HCT116 (cell line): ENCODE measurements at regions not wholly inside any gene's neighbourhood (a gene's known extent, or its start where the extent isn't known, plus 50 kb on each side); places are given as distances from the start of the nearest gene placed in this dataset.

Source experiments
- ATAC-seq: fragments of 200-7000 bp; cut with Tn5 transposase; 2 replicates; pipeline ENCODE4 v1.9.1; 2020; ENCODE audit warnings: mild to moderate bottlenecking, moderate library complexity
- BruUV-seq: library from RNA; stranded (reverse); fragments of 400-500 nt; replicated peaks from 2 replicates; lab custom pipeline; 2021; lab: Mats Ljungman, UMichigan
- CTCF ChIA-PET: fragments of 300-600 bp; sonication (Branson Sonifier 250); formaldehyde crosslinking; loops from one replicate; lab custom pipeline; 2021; ENCODE audit warnings: antibody characterized with exemption; lab: Charles Lee
- POLR2A ChIA-PET: fragments of 300-600, 350-600 bp; sonication (Branson Sonifier 250); formaldehyde crosslinking; loops from one replicate; lab custom pipeline; 2021; ENCODE audit warnings: antibody characterized with exemption; lab: Charles Lee
- RAD21 ChIA-PET, 2 experiments: fragments of 300-600 bp; sonication (Branson Sonifier 250); formaldehyde crosslinking; loops; one replicate each; lab custom pipeline; 2023; ENCODE audit warnings: low total read pairs in 2 of 2; ENCODE audit not compliant: uncharacterized antibody in 2 of 2, unreplicated experiment in 2 of 2, low non-redundant PET in 1 of 2; lab: Charles Lee
- DNase-seq: peaks from one replicate; pipeline ENCODE4 v3.0.0-alpha.2; 2010; ENCODE audit warnings: low read depth, low spot score
- H2AFZ ChIP-seq: fragments of 200-600 bp; shearing (Covaris generic), sonication (generic); 2 replicates; pipeline ENCODE4 v1.6.1; 2017; ENCODE audit warnings: low read depth, mixed run types, mixed read lengths, antibody characterized with exemption, low read length; ENCODE audit not compliant: poor library complexity, severe bottlenecking
- H3K27ac ChIP-seq: 2 replicates; pipeline ENCODE4 v1.5.1; 2012; ENCODE audit warnings: low read depth, low read length
- H3K27me3 ChIP-seq: fragments of 200-600 bp; sonication (generic); 2 replicates; pipeline ENCODE4 v1.6.1; 2016; ENCODE audit warnings: mixed run types, low read length, mixed read lengths; ENCODE audit not compliant: insufficient read depth
- H3K36me3 ChIP-seq, 2 experiments: fragments of 200-500 bp in 1 of 2; fragments of 200-600 bp in 1 of 2; sonication (Bioruptor generic) in 1 of 2; sonication (generic) in 1 of 2; 2 replicates each; pipeline versions ENCODE4 v1.5.1 to v1.6.1; 2014 to 2016; ENCODE audit warnings: low read length in 2 of 2, inconsistent platforms in 1 of 2, mixed read lengths in 1 of 2, mixed run types in 1 of 2; ENCODE audit not compliant: insufficient read depth in 2 of 2, control insufficient read depth in 1 of 2
- H3K4me1 ChIP-seq, 2 experiments: fragments of 200-600 bp in 1 of 2; sonication (generic) in 1 of 2; 2 replicates each; pipeline versions ENCODE4 v1.5.1 to v1.6.1; 2012 to 2017; ENCODE audit warnings: low read length in 2 of 2, inconsistent platforms in 1 of 2, mild to moderate bottlenecking in 1 of 2, mixed read lengths in 1 of 2, mixed run types in 1 of 2, moderate library complexity in 1 of 2; ENCODE audit not compliant: insufficient read depth in 2 of 2, control insufficient read depth in 1 of 2
- H3K4me2 ChIP-seq: fragments of 200-600 bp; sonication (generic); 2 replicates; pipeline ENCODE4 v1.6.1; 2017; ENCODE audit warnings: mixed run types, low read length, mixed read lengths
- H3K4me3 ChIP-seq, 2 experiments: fragments of 200-600 bp in 1 of 2; sonication (generic) in 1 of 2; replicated peaks in 1 of 2; 2 replicates each; pipeline ENCODE4 v1.5.1; 2011 to 2016; ENCODE audit warnings: low read length in 2 of 2, control low read depth in 1 of 2, low read depth in 1 of 2, mild to moderate bottlenecking in 1 of 2, mixed read lengths in 1 of 2, mixed run types in 1 of 2
- H3K79me2 ChIP-seq: fragments of 200-600 bp; sonication (generic); 2 replicates; pipeline ENCODE4 v1.6.1; 2017; ENCODE audit warnings: mild to moderate bottlenecking, mixed run types, low read length, moderate library complexity, mixed read lengths; ENCODE audit not compliant: insufficient read depth
- H3K9ac ChIP-seq: fragments of 200-600 bp; sonication (generic); 2 replicates; pipeline ENCODE4 v1.6.1; 2016; ENCODE audit warnings: low read length, mixed read lengths
- H3K9me2 ChIP-seq: fragments of 200-600 bp; sonication (generic), shearing (Covaris generic); 2 replicates; pipeline ENCODE4 v1.6.1; 2017; ENCODE audit warnings: mixed run types, mild to moderate bottlenecking, moderate library complexity; ENCODE audit not compliant: insufficient read depth
- H3K9me3 ChIP-seq, 2 experiments: fragments of 200-500 bp in 1 of 2; fragments of 200-600 bp in 1 of 2; sonication (Bioruptor generic) in 1 of 2; sonication (generic) in 1 of 2; 2 replicates each; pipeline ENCODE4 v1.6.1; 2014 to 2017; ENCODE audit warnings: low read length in 2 of 2, mixed read lengths in 2 of 2, inconsistent platforms in 1 of 2, low read depth in 1 of 2, mild to moderate bottlenecking in 1 of 2, mixed run types in 1 of 2, moderate library complexity in 1 of 2; ENCODE audit not compliant: control insufficient read depth in 1 of 2, insufficient read depth in 1 of 2
- H4K20me1 ChIP-seq: fragments of 200-600 bp; sonication (generic), shearing (Covaris generic); 2 replicates; pipeline ENCODE4 v1.6.1; 2017; ENCODE audit warnings: mixed run types, mild to moderate bottlenecking, moderate library complexity; ENCODE audit not compliant: insufficient read depth
- CBX3 ChIP-seq: IDR thresholded peaks from 2 replicates; pipeline ENCODE4 v1.6.1; 2012; ENCODE audit warnings: low read depth
- CEBPB ChIP-seq: IDR thresholded peaks from 2 replicates; pipeline ENCODE4 v1.6.1; 2012; ENCODE audit warnings: low read depth
- ELF1 ChIP-seq: IDR thresholded peaks from 2 replicates; pipeline ENCODE4 v1.6.1; 2012; ENCODE audit warnings: low read depth, borderline replicate concordance
- EZH2 ChIP-seq: fragments of 200-600 bp; sonication (generic); IDR thresholded peaks from 2 replicates; pipeline ENCODE4 v1.6.1; 2017; ENCODE audit warnings: antibody characterized with exemption, mixed run types
- FOSL1 ChIP-seq: IDR thresholded peaks from 2 replicates; pipeline ENCODE4 v1.6.1; 2012; ENCODE audit warnings: low read depth
- JUND ChIP-seq: IDR thresholded peaks from 2 replicates; pipeline ENCODE4 v1.6.1; 2012
- POLR2A ChIP-seq: IDR thresholded peaks from 2 replicates; pipeline ENCODE4 v1.7.0; 2011; ENCODE audit warnings: borderline replicate concordance; ENCODE audit not compliant: insufficient read depth, insufficient read length; ENCODE audit errors: extremely low read depth
- POLR2AphosphoS5 ChIP-seq: IDR thresholded peaks from 2 replicates; pipeline ENCODE4 v1.6.1; 2011; ENCODE audit warnings: mild to moderate bottlenecking, low read depth, low read length, moderate library complexity
- RAD21 ChIP-seq: IDR thresholded peaks from 2 replicates; pipeline ENCODE4 v1.6.1; 2012; ENCODE audit warnings: low read depth, mild to moderate bottlenecking
- SIN3A ChIP-seq: IDR thresholded peaks from 2 replicates; pipeline ENCODE4 v1.6.1; 2012; ENCODE audit warnings: low read depth
- SRF ChIP-seq: IDR thresholded peaks from 2 replicates; pipeline ENCODE4 v1.6.1; 2012; ENCODE audit warnings: low read depth
- TCF7L2 ChIP-seq: IDR thresholded peaks from 2 replicates; pipeline ENCODE4 v1.7.0; 2011; ENCODE audit warnings: borderline replicate concordance, inconsistent platforms; ENCODE audit not compliant: insufficient read depth, insufficient read length; ENCODE audit errors: extremely low read depth
- YY1 ChIP-seq: IDR thresholded peaks from 2 replicates; pipeline ENCODE4 v1.6.1; 2011; ENCODE audit warnings: low read length, low read depth, moderate library complexity, mild to moderate bottlenecking; ENCODE audit not compliant: insufficient replicate concordance; ENCODE audit errors: extremely low read depth
- ZFX ChIP-seq: fragments of 450-650 bp; IDR thresholded peaks from 2 replicates; pipeline ENCODE4 v1.6.1; 2017
- intact Hi-C: fragments of 100-400 bp; cut with micrococcal nuclease; formaldehyde crosslinking; loops from 2 replicates; pipeline ENCODE4 v1.10.0; 2022
- TF ChIP-seq, protein P1 (sequence below), 3 experiments: fragments of 200-600 bp in 1 of 3; sonication (generic) in 1 of 3; IDR thresholded peaks in 2 of 3; conservative IDR thresholded peaks in 1 of 3; 2 replicates each; pipeline ENCODE4 v1.5.1; 2012 to 2017; ENCODE audit warnings: low read depth in 2 of 3, low read length in 2 of 3, antibody characterized with exemption in 1 of 3, borderline replicate concordance in 1 of 3, control low read depth in 1 of 3, mild to moderate bottlenecking in 1 of 3, mixed read lengths in 1 of 3, mixed run types in 1 of 3, moderate library complexity in 1 of 3; ENCODE audit not compliant: insufficient read depth in 1 of 3
- TF ChIP-seq, protein P2 (sequence below): IDR thresholded peaks from 2 replicates; pipeline ENCODE4 v1.6.1; 2011; ENCODE audit warnings: mild to moderate bottlenecking, low read length, moderate library complexity; ENCODE audit not compliant: insufficient replicate concordance; ENCODE audit errors: extremely low read depth
- TF ChIP-seq, protein P3 (sequence below): IDR thresholded peaks from 2 replicates; pipeline ENCODE4 v1.6.1; 2012
- TF ChIP-seq, protein P4 (sequence below): IDR thresholded peaks from 2 replicates; pipeline ENCODE4 v1.6.1; 2012

DNA sequence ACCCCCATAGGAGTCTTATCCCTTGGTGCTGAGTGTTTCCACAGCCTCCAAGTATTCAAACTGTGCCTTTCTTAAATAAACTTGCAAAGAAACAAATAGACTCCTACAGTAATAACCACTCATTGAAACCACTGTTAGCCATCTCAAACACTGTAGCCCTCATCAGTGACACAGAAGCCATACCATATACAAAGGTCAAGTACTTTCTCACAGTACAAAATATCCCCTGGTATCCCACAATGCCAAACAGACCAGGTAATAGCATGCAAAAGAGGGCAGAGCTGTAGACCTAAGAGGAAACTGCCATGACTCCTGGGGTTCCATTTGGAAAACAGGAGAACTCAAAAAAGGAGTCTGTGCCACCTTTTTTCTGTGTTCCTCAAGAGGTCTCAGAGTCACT, 173.8 kb upstream of the PPP1R2C start:
- H3K27ac ChIP-seq: no peak overlapping the region
- H3K9ac ChIP-seq: no peak overlapping the region
- intact Hi-C loops: no loop called here
- POLR2A ChIA-PET: no interaction called here
- H3K79me2 ChIP-seq: no peaks in the 10 kb centered on the region
- BruUV-seq: no TSS peak
- no peak for TF ChIP-seq ELF1
- TF ChIP-seq JUND: no peak
- TF ChIP-seq, protein P1, sequence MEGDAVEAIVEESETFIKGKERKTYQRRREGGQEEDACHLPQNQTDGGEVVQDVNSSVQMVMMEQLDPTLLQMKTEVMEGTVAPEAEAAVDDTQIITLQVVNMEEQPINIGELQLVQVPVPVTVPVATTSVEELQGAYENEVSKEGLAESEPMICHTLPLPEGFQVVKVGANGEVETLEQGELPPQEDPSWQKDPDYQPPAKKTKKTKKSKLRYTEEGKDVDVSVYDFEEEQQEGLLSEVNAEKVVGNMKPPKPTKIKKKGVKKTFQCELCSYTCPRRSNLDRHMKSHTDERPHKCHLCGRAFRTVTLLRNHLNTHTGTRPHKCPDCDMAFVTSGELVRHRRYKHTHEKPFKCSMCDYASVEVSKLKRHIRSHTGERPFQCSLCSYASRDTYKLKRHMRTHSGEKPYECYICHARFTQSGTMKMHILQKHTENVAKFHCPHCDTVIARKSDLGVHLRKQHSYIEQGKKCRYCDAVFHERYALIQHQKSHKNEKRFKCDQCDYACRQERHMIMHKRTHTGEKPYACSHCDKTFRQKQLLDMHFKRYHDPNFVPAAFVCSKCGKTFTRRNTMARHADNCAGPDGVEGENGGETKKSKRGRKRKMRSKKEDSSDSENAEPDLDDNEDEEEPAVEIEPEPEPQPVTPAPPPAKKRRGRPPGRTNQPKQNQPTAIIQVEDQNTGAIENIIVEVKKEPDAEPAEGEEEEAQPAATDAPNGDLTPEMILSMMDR (IDR thresholded peaks at IDR 0.05 in 2 of 3, conservative IDR thresholded peaks at IDR 0.05 in 1 of 3; ENCODE audit: borderline replicate concordance in 1 of 3, insufficient read depth in 1 of 3, low read depth in 2 of 3, low read length in 2 of 3): no peak
- no peak for TF ChIP-seq CEBPB
- TF ChIP-seq CBX3: no peak
- TF ChIP-seq, protein P2, sequence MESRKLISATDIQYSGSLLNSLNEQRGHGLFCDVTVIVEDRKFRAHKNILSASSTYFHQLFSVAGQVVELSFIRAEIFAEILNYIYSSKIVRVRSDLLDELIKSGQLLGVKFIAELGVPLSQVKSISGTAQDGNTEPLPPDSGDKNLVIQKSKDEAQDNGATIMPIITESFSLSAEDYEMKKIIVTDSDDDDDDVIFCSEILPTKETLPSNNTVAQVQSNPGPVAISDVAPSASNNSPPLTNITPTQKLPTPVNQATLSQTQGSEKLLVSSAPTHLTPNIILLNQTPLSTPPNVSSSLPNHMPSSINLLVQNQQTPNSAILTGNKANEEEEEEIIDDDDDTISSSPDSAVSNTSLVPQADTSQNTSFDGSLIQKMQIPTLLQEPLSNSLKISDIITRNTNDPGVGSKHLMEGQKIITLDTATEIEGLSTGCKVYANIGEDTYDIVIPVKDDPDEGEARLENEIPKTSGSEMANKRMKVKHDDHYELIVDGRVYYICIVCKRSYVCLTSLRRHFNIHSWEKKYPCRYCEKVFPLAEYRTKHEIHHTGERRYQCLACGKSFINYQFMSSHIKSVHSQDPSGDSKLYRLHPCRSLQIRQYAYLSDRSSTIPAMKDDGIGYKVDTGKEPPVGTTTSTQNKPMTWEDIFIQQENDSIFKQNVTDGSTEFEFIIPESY: no peak
- TF ChIP-seq, protein P3, sequence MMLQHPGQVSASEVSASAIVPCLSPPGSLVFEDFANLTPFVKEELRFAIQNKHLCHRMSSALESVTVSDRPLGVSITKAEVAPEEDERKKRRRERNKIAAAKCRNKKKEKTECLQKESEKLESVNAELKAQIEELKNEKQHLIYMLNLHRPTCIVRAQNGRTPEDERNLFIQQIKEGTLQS: no peak
- TF ChIP-seq SRF: no peak
- TF ChIP-seq TCF7L2: no peak
- TF ChIP-seq FOSL1: no peak
- no peak for TF ChIP-seq YY1
- TF ChIP-seq POLR2AphosphoS5: no peak
- no peak for TF ChIP-seq RAD21
- no peak for TF ChIP-seq SIN3A
- no peak for TF ChIP-seq EZH2
- TF ChIP-seq ZFX: no peak
- TF ChIP-seq POLR2A: no peak
- TF ChIP-seq, protein P4, sequence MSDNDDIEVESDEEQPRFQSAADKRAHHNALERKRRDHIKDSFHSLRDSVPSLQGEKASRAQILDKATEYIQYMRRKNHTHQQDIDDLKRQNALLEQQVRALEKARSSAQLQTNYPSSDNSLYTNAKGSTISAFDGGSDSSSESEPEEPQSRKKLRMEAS: no peak
- CTCF ChIA-PET: no interaction called here
- H2AFZ ChIP-seq: no peak overlapping the region
- RAD21 ChIA-PET: no interaction called here
- H3K27me3 ChIP-seq: no peaks in the 10 kb centered on the region
- DNase-seq: no peak
- no peaks in the 10 kb centered on the region for H3K9me3 ChIP-seq
- no peaks in the 10 kb centered on the region for H4K20me1 ChIP-seq
- no peak for ATAC-seq
- H3K4me3 ChIP-seq: no peak overlapping the region
- no peaks in the 10 kb centered on the region for H3K36me3 ChIP-seq
- H3K9me2 ChIP-seq: no peaks in the 10 kb centered on the region
- no peak overlapping the region for H3K4me2 ChIP-seq
- H3K4me1 ChIP-seq: no peaks in the 10 kb centered on the region
